HL-60 (cell line): ENCODE measurements at regions not wholly inside any gene's neighbourhood (a gene's known extent, or its start where the extent isn't known, plus 50 kb on each side); places are given as distances from the start of the nearest gene placed in this dataset.

Experiments
- DNase-seq, 2 experiments: peaks; one replicate each; pipeline ENCODE4 v3.0.0-alpha.2; 2010 to 2020; ENCODE audit warnings: low read depth in 1 of 2, low spot score in 1 of 2
- H3K27ac ChIP-seq: fragments of 250-450 bp; sonication (Bioruptor Pico); replicated peaks from 2 replicates; pipeline ENCODE4 v1.5.1; 2020; ENCODE audit warnings: mild to moderate bottlenecking, moderate library complexity
- H3K27me3 ChIP-seq: fragments of 250-450 bp; sonication (Bioruptor Pico); 2 replicates; pipeline ENCODE4 v1.5.1; 2021; ENCODE audit warnings: mild to moderate bottlenecking, moderate library complexity; ENCODE audit not compliant: insufficient read depth, poor library complexity, severe bottlenecking
- H3K4me3 ChIP-seq: replicated peaks from 2 replicates; pipeline ENCODE4 v1.5.1; 2011; ENCODE audit warnings: mild to moderate bottlenecking, control low read depth, low read length; ENCODE audit not compliant: insufficient read depth
- GABPA ChIP-seq: IDR thresholded peaks from 2 replicates; pipeline ENCODE4 v1.6.1; 2012; ENCODE audit warnings: low read depth
- POLR2AphosphoS5 ChIP-seq: IDR thresholded peaks from 2 replicates; pipeline ENCODE4 v1.6.1; 2012; ENCODE audit warnings: low read depth
- SPI1 ChIP-seq: IDR thresholded peaks from 2 replicates; pipeline ENCODE4 v1.6.1; 2012; ENCODE audit warnings: low read depth, mild to moderate bottlenecking, borderline replicate concordance
- TF ChIP-seq, protein P1 (sequence below): IDR thresholded peaks from 2 replicates; pipeline ENCODE4 v1.6.1; 2012; ENCODE audit warnings: low read depth; ENCODE audit not compliant: insufficient replicate concordance
- TF ChIP-seq, protein P2 (sequence below): IDR thresholded peaks from one replicate; pipeline ENCODE4 v1.5.1; 2011; ENCODE audit warnings: low read length, control low read depth, inconsistent platforms; ENCODE audit not compliant: insufficient read depth

- Histone ChIP-seq H3K27ac (no peak overlapping the region), H3K27me3 (no peaks in the 10 kb centered on the region), H3K4me3 (no peak overlapping the region)
- DNase-seq = no peak
- TF ChIP-seq, protein P1, sequence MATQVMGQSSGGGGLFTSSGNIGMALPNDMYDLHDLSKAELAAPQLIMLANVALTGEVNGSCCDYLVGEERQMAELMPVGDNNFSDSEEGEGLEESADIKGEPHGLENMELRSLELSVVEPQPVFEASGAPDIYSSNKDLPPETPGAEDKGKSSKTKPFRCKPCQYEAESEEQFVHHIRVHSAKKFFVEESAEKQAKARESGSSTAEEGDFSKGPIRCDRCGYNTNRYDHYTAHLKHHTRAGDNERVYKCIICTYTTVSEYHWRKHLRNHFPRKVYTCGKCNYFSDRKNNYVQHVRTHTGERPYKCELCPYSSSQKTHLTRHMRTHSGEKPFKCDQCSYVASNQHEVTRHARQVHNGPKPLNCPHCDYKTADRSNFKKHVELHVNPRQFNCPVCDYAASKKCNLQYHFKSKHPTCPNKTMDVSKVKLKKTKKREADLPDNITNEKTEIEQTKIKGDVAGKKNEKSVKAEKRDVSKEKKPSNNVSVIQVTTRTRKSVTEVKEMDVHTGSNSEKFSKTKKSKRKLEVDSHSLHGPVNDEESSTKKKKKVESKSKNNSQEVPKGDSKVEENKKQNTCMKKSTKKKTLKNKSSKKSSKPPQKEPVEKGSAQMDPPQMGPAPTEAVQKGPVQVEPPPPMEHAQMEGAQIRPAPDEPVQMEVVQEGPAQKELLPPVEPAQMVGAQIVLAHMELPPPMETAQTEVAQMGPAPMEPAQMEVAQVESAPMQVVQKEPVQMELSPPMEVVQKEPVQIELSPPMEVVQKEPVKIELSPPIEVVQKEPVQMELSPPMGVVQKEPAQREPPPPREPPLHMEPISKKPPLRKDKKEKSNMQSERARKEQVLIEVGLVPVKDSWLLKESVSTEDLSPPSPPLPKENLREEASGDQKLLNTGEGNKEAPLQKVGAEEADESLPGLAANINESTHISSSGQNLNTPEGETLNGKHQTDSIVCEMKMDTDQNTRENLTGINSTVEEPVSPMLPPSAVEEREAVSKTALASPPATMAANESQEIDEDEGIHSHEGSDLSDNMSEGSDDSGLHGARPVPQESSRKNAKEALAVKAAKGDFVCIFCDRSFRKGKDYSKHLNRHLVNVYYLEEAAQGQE = no peak
- TF ChIP-seq, protein P2, sequence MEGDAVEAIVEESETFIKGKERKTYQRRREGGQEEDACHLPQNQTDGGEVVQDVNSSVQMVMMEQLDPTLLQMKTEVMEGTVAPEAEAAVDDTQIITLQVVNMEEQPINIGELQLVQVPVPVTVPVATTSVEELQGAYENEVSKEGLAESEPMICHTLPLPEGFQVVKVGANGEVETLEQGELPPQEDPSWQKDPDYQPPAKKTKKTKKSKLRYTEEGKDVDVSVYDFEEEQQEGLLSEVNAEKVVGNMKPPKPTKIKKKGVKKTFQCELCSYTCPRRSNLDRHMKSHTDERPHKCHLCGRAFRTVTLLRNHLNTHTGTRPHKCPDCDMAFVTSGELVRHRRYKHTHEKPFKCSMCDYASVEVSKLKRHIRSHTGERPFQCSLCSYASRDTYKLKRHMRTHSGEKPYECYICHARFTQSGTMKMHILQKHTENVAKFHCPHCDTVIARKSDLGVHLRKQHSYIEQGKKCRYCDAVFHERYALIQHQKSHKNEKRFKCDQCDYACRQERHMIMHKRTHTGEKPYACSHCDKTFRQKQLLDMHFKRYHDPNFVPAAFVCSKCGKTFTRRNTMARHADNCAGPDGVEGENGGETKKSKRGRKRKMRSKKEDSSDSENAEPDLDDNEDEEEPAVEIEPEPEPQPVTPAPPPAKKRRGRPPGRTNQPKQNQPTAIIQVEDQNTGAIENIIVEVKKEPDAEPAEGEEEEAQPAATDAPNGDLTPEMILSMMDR = no peak
- TF ChIP-seq POLR2AphosphoS5 (no peak), SPI1 (no peak), GABPA (no peak)
These were observed 90.6 kb upstream of the RALGPS2 start for GRCh38 chr1:178634445-178634844.

DNA sequence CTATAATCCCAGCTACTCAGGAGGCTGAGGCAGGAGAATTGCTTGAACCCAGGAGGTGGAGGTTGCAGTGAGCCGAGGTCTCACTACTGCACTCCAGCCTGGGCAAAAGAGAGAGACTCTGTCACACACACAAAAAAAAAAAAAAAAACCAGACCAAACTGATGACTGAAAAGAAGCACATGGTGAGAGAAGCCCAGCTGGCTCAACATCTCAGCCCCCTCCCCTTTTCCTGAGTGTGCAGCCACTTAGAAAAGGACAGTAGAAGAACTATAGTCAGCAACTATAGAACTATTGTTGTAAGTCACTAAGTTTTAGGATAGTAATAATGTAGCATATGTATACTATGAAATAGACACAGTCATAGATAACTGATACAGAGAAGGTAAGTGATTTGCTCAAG, 87.2 kb upstream of the RALGPS2 start:
- Histone ChIP-seq H3K4me3 (no peak overlapping the region), H3K27ac (no peak overlapping the region), H3K27me3 (no peaks in the 10 kb centered on the region)
- TF ChIP-seq GABPA = no peak
- TF ChIP-seq, protein P2 = no peak
- TF ChIP-seq SPI1 = no peak
- TF ChIP-seq, protein P1 = no peak
- TF ChIP-seq POLR2AphosphoS5 = no peak
- no peak for DNase-seq

DNA sequence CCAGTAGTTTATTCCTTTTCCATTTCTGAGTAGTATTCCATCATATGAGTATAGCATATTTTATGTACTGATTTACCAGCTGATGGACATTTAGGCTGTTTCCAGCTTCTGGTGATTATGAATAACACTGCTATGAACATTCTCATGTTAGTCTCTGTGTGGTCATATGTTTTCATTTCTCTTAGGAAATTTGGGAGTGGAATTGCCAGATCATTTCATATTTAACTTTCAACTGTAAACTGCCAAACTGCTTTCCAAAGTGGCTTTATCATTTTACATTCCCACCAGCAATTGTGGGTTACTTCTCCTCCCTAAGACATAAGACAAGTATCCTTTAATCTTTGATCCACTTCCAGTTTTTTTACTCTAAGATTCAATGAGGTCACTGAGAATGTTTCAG, 85.7 kb upstream of the RALGPS2 start:
- TF ChIP-seq GABPA (no peak), POLR2AphosphoS5 (no peak), SPI1 (no peak)
- TF ChIP-seq, protein P2 = no peak
- TF ChIP-seq, protein P1 = no peak
- DNase-seq = no peak
- Histone ChIP-seq H3K4me3 (no peak overlapping the region), H3K27ac (no peak overlapping the region), H3K27me3 (no peaks in the 10 kb centered on the region)
